Stomach (tissue), 8 donors: ENCODE measurements at regions not wholly inside any gene's neighbourhood (a gene's known extent, or its start where the extent isn't known, plus 50 kb on each side); places are given as distances from the start of the nearest gene placed in this dataset.
A peak's percentile ranks its signal among the peaks of the same experiment; 100 is the strongest.

Source experiments
- DNase-seq, 2 donors: peaks; one replicate each; pipeline versions ENCODE4 v3.0.0 to v3.0.0-alpha.2; 2013 to 2019
- H3K27ac ChIP-seq, 5 donors: fragments of 200-600 bp in 4 of 5; sonication (generic) in 4 of 5; one replicate each; pipeline ENCODE4 v1.5.1; 2013 to 2019; ENCODE audit warnings: mild to moderate bottlenecking in 1 of 5, moderate library complexity in 1 of 5
- H3K27me3 ChIP-seq, 3 donors: fragments of 200-600 bp; sonication (generic); one replicate each; pipeline ENCODE4 v1.5.1; 2017 to 2019; ENCODE audit warnings: mixed run types in 1 of 3
- H3K36me3 ChIP-seq, 4 donors: fragments of 200-600 bp; sonication (generic); 1 replicate in 3 of 4; 2 replicates in 1 of 4; pipeline ENCODE4 v1.5.1; 2016 to 2019
- H3K4me1 ChIP-seq, 4 donors: fragments of 200-600 bp; sonication (generic); one replicate each; pipeline ENCODE4 v1.5.1; 2016 to 2019
- H3K4me3 ChIP-seq, 4 donors: fragments of 200-600 bp; sonication (generic) in 3 of 4; one replicate each; pipeline ENCODE4 v1.5.1; 2016 to 2019; ENCODE audit warnings: mild to moderate bottlenecking in 1 of 4
- H3K9me3 ChIP-seq, 4 donors: fragments of 200-600 bp; sonication (generic); one replicate each; pipeline ENCODE4 v1.5.1; 2016 to 2019
- EP300 ChIP-seq: sonication (generic); formaldehyde crosslinking; IDR thresholded peaks from one replicate; pipeline ENCODE4 v1.6.1; 2017; ENCODE audit warnings: antibody characterized with exemption
- POLR2A ChIP-seq, 4 donors: fragments of 450-650 bp; IDR thresholded peaks; one replicate each; pipeline ENCODE4 v1.6.1; 2016; ENCODE audit warnings: antibody characterized with exemption in 4 of 4, control low read depth in 2 of 4, mild to moderate bottlenecking in 1 of 4, moderate library complexity in 1 of 4
- POLR2AphosphoS5 ChIP-seq, 3 donors: sonication (generic); formaldehyde crosslinking; IDR thresholded peaks; one replicate each; pipeline ENCODE4 v1.6.1; 2016; ENCODE audit warnings: antibody characterized with exemption in 3 of 3
- WGBS, 5 donors: extraction: QIAGEN DNeasy Blood & Tissue Kit in 3 of 5; methylation state at CpG; one replicate each; pipeline versions ENCODE4 v1.1.5 to v1.1.7; 2013 to 2018; 5-methylcytosine and 5-hydroxymethylcytosine counted together
- intact Hi-C: fragments of 100-400 bp; cut with DNase I; formaldehyde crosslinking; loops from one replicate; pipeline ENCODE4 v1.15.1; 2023; ENCODE audit warnings: low total_unique reads
- TF ChIP-seq, protein P1 (sequence below), 7 experiments: fragments of 450-650 bp in 4 of 7; fragments of 200-600 bp in 3 of 7; sonication (generic) in 3 of 7; IDR thresholded peaks; one replicate each; pipeline ENCODE4 v1.5.1; 2016 to 2019; ENCODE audit warnings: antibody characterized with exemption in 7 of 7, control low read depth in 2 of 7, mild to moderate bottlenecking in 1 of 7
- donor health status: healthy with polysubstance abuse.
- donor health status: Bipolar disorder and iron deficiency.
- donor health status: healthy.

DNA sequence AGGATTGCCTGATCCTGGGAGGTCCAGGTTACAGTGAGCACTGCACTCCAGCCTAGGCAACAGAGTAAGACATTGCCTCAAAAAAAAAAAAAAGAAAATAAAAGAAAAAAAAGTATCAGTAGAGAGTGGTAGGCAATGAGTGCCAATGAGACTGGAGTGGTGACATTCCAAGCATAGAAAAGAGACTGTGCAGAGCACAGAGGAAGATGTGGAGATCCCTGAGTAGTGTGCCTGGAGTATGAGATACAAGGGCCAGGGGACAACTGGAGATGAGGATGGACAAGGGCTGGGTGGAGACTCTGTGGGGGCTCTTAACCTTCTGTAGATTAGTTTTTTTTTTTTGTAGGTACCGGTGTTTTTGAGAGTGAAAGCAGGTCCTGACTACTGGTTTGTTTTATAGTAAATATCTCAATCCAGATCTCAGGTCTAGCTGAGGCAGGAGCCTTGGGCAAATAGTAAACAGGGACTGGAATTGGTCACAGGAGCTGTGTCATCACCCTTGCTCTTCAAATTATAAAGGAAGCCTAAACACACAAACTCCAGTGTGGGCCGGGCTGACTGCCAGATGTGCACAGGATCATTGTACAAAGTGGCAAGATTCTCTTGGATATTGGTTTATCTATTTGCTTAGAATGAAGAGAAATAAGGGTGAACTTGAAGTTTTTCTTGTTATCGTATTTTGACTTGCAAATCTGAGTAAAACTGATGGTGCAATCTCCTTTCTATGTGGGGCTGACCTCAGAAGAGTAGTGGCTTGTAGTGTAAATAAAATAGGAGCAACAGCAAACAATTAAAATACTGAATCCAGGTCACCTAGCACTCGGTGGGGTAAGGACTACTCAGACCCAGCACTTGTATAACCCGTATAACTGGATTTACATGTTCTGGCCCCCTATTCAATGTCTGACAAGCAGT is 144.9 kb downstream of the SOX4 start:
- intact Hi-C loops = no loop called here
- H3K4me3 ChIP-seq = no peak overlapping the region
- no peak overlapping the region for H3K27ac ChIP-seq
- H3K9me3 ChIP-seq = no peaks in the 10 kb centered on the region
- WGBS, 5 donors = 36 to 69% (median 52%) methylated on average over 5 of the region's 5 CpGs
- no peaks in the 10 kb centered on the region for H3K36me3 ChIP-seq
- TF ChIP-seq POLR2A (IDR thresholded peaks at IDR 0.05) (no peak), EP300 (no peak), POLR2AphosphoS5 (IDR thresholded peaks at IDR 0.05) (no peak)
- TF ChIP-seq, protein P1, sequence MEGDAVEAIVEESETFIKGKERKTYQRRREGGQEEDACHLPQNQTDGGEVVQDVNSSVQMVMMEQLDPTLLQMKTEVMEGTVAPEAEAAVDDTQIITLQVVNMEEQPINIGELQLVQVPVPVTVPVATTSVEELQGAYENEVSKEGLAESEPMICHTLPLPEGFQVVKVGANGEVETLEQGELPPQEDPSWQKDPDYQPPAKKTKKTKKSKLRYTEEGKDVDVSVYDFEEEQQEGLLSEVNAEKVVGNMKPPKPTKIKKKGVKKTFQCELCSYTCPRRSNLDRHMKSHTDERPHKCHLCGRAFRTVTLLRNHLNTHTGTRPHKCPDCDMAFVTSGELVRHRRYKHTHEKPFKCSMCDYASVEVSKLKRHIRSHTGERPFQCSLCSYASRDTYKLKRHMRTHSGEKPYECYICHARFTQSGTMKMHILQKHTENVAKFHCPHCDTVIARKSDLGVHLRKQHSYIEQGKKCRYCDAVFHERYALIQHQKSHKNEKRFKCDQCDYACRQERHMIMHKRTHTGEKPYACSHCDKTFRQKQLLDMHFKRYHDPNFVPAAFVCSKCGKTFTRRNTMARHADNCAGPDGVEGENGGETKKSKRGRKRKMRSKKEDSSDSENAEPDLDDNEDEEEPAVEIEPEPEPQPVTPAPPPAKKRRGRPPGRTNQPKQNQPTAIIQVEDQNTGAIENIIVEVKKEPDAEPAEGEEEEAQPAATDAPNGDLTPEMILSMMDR (IDR thresholded peaks at IDR 0.05) = no peak
- peaks cover 0 to 35% (median 6%) of the 10 kb centered on the region in 4 donors for H3K4me1 ChIP-seq
- DNase-seq = peak in 1 of 2 donors; percentile 43
- no peaks in the 10 kb centered on the region for H3K27me3 ChIP-seq

DNA sequence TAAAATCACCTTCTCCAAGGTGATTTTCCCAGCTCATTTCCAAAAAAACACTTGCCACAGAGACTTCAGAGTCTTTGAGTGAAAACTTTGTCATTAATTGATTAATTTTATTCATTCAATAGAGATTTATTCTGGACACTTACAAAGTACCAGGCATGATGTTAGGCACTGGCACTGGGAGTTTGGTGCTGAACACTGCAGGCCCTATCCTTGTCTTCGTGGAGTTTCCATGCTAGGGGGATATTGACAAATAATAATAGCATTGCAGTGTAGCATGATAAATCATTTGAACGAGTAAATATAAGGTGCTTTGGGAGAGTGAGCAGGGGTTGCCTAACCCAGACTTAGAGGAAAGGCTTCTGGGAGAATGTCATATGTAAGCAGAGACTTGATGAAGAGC is 145.7 kb downstream of the SOX4 start:
- Histone ChIP-seq H3K36me3 (no peaks in the 10 kb centered on the region), H3K27ac (no peak overlapping the region), H3K9me3 (no peaks in the 10 kb centered on the region), H3K27me3 (no peaks in the 10 kb centered on the region), H3K4me3 (no peak overlapping the region), H3K4me1 (peaks cover 0 to 35% (median 6%) of the 10 kb centered on the region in 4 donors)
- TF ChIP-seq EP300 (no peak), POLR2AphosphoS5 (IDR thresholded peaks at IDR 0.05) (no peak), POLR2A (IDR thresholded peaks at IDR 0.05) (no peak)
- TF ChIP-seq, protein P1 (IDR thresholded peaks at IDR 0.05) = no peak
- no peak for DNase-seq
- WGBS, 5 donors = 64 to 76% (median 72%) methylated on average over 2 of the region's 2 CpGs
- intact Hi-C loops = no loop called here

DNA sequence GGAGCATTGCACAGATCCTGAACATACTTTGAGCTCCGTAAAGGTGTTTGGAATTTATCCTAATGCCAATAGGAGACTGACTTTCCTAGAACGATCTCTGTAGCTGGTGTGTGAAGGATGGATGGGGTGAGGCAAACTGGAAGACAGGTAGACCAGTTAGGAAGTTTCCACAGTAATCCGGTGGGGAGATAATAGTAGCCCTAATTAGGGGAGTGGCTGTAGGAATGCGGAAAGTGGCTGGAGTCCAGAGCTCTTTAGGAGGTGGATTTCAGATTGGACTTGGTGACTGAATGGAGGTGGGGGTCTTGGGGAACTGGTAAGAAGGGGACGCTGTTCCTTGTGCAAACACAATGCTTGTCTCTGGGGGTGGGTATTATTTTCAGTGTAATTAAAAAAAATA is 146.3 kb downstream of the SOX4 start:
- no peaks in the 10 kb centered on the region for H3K36me3 ChIP-seq
- DNase-seq = no peak
- no peaks in the 10 kb centered on the region for H3K27me3 ChIP-seq
- no peak overlapping the region for H3K27ac ChIP-seq
- intact Hi-C loops = no loop called here
- TF ChIP-seq POLR2A (IDR thresholded peaks at IDR 0.05) = no peak
- no peak for TF ChIP-seq EP300
- TF ChIP-seq, protein P1 (IDR thresholded peaks at IDR 0.05) = no peak
- H3K4me1 ChIP-seq = peaks cover 0 to 35% (median 6%) of the 10 kb centered on the region in 4 donors
- H3K4me3 ChIP-seq = no peak overlapping the region
- H3K9me3 ChIP-seq = no peaks in the 10 kb centered on the region
- 50 to 77% (median 66%) methylated on average over 5 of the region's 5 CpGs for WGBS, 5 donors

DNA sequence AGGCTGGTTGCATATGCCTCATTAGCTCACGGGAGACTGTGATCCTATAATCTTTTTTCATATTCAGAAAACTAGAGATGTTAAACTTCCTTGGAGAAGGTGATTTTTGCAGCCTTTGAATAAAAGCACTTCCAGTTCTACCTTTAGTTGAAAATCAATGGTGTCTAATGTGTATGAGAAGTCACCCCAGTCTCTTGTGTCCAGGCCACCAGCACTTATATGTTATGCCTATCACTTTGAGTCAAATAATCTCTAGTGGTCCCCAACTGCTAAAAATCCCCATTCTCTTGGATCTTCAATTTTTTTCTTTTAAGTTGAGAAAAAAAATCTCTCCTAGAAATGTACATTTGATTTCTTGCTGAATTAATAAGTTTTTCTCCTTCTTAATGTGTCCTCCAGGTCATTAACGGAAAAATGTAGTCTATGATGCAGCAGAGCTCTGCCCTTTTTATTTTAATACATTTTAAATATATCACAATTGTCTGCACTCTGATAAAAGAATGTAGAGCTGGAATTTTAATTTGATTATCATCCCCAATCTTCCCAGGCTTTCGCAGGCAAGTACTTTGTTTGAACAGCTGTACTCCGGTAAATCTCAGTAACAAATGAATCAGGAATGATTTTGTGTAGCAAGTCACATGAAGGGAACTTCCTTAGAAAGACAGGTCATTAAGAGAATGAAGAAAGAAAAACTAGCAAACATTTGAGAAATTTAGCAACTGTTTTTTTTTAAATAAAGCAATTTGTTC is 147.0 kb downstream of the SOX4 start:
- 52 to 60% (median 56%) methylated on average over 4 of the region's 4 CpGs for WGBS, 5 donors
- H3K27me3 ChIP-seq = no peaks in the 10 kb centered on the region
- DNase-seq = peak in 1 of 2 donors; percentile 16
- H3K4me3 ChIP-seq = no peak overlapping the region
- peak overlapping the region in 1 of 5 donors; percentile 7 for H3K27ac ChIP-seq
- TF ChIP-seq, protein P1 (IDR thresholded peaks at IDR 0.05) = no peak
- TF ChIP-seq POLR2AphosphoS5 (IDR thresholded peaks at IDR 0.05) (no peak), EP300 (no peak), POLR2A (IDR thresholded peaks at IDR 0.05) (no peak)
- intact Hi-C loops = no loop called here
- H3K4me1 ChIP-seq = peaks cover 0 to 35% (median 6%) of the 10 kb centered on the region in 4 donors
- no peaks in the 10 kb centered on the region for H3K36me3 ChIP-seq
- no peaks in the 10 kb centered on the region for H3K9me3 ChIP-seq
